GM12875 (cell line): ENCODE measurements at regions not wholly inside any gene's neighbourhood (a gene's known extent, or its start where the extent isn't known, plus 50 kb on each side); places are given as distances from the start of the nearest gene placed in this dataset.

ENCODE experiments used
- H3K4me3 ChIP-seq: one replicate; pipeline ENCODE4 v1.5.1; 2011; ENCODE audit warnings: low read depth, low read length, control low read depth
- CTCF ChIP-seq: IDR thresholded peaks from 2 replicates; pipeline ENCODE4 v1.5.1; 2011; ENCODE audit warnings: low read depth, mild to moderate bottlenecking, control low read depth, inconsistent platforms, low read length, moderate library complexity, borderline replicate concordance; ENCODE audit not compliant: insufficient read depth

GRCh38 chr4:159443975-159444374 lies 341.1 kb downstream of the RAPGEF2 start:
- H3K4me3 ChIP-seq: no peak overlapping the region
- no peak for TF ChIP-seq CTCF

- TF ChIP-seq CTCF: no peak
- H3K4me3 ChIP-seq: no peak overlapping the region
These were observed 341.8 kb downstream of the RAPGEF2 start for GRCh38 chr4:159444678-159445077.

GRCh38 chr4:159445692-159446091 lies 342.8 kb downstream of the RAPGEF2 start:
- H3K4me3 ChIP-seq: no peak overlapping the region
- TF ChIP-seq CTCF: no peak

DNA sequence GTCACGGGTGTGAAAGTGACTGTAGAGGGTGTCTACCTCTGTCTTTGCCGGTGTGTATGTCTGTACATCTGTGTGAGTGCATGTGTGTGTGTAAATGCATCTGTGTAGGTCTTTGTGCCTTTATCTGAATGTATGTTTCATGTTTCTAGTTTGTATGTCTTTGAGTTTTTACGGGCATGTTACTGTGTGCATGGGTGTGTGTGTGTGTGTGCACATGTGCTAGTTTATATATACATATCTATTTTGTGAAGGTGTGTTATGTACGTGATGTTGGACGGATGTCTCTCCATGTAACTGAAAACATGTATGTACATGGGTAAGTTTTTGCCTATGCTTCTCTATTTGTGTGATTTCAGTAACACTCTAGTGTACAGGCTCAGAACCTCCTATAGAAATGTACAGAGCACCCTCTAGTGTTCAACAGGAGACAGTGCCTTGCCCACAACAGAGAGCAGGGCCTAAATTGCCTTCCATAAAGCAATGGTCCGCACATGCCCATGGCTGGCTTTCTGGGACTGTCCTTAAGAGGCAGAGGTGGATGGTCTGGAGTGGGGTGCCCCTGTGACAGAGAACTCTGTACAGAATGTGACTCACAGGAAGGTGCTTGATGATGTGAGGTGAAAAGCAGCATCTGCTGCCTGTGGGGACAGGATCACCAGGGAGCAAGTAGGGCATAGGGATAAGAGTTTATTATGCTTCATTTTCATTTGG lies 343.5 kb downstream of the RAPGEF2 start:
- TF ChIP-seq CTCF: peak; percentile 84
- no peak overlapping the region for H3K4me3 ChIP-seq

DNA sequence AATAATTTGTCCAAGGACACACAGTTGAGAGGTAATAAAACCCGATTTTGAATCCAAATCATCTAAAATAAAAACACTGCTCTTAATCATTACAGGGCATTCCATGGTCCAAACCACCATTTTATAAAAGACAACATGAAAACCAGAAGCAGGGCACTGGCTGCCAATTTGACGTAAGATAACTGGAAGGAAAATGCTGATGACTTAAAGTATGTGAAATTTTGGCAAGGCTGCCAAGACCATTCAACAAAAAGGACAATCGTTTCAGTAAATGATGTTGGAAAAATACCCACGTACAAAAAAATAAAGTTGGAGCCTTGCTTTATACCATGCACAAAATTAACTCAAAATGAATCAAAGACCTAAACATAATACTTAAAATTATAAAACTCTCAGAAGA lies 344.4 kb downstream of the RAPGEF2 start:
- no peak for TF ChIP-seq CTCF
- no peak overlapping the region for H3K4me3 ChIP-seq

- TF ChIP-seq CTCF: no peak
- H3K4me3 ChIP-seq: no peak overlapping the region
These were observed 348.1 kb downstream of the RAPGEF2 start for GRCh38 chr4:159451006-159451405.

DNA sequence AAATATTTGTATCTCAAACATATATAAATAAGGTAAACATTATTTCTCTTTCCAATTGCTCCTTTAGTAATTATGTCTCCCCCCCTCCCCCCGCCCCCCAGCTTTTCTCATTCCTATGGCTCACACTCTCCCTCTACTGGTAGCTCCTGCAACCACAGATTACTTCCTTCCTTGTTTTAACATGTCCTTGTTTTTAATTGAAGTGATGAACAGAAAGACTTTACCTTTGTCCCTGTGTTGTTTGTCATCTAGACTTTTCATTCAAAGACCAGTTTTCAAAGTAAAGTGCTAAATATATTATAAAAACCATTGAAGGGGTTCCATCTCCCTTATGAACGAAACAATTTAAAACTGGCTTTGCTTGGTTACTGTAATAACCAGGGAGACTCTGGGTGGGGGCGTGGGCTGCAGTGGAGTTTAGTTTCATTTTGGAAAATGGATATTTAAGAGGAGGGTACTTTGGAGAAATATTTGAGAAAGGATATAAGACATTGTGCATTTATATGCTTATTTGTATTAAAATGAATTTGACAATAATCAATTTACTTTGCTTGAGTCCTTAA lies 352.9 kb downstream of the RAPGEF2 start:
- H3K4me3 ChIP-seq: no peak overlapping the region
- TF ChIP-seq CTCF: peak; percentile 58; the same call in 1 of the 2 replicates
